B cell (primary cell): ENCODE measurements at regions not wholly inside any gene's neighbourhood (a gene's known extent, or its start where the extent isn't known, plus 50 kb on each side); places are given as distances from the start of the nearest gene placed in this dataset.

ENCODE experiments used
- ATAC-seq: fragments of 200-7000 bp; cut with Tn5 transposase; one replicate; pipeline ENCODE4 v1.10.0; 2021; ENCODE audit warnings: low read depth, mild to moderate bottlenecking, moderate number of reproducible peaks, moderate library complexity
- CTCF ChIA-PET: fragments of 350-600 bp; sonication (Branson Sonifier 250); formaldehyde crosslinking; loops from one replicate; lab custom pipeline; 2021; ENCODE audit warnings: antibody characterized with exemption, inconsistent platforms; lab: Charles Lee
- POLR2A ChIA-PET: fragments of 350-600 bp; sonication (Branson Sonifier 250); formaldehyde crosslinking; loops from one replicate; lab custom pipeline; 2021; ENCODE audit warnings: antibody characterized with exemption; lab: Charles Lee
- DNase-seq: peaks from one replicate; pipeline ENCODE4 v3.0.0; 2013
- H2AFZ ChIP-seq: 2 replicates; pipeline ENCODE4 v1.6.1; 2012; ENCODE audit warnings: mild to moderate bottlenecking, low read depth, low read length; ENCODE audit not compliant: insufficient read depth, poor library complexity, severe bottlenecking
- H3K27ac ChIP-seq, 2 donors: 1 replicate in 1 of 2; 2 replicates in 1 of 2; pipeline ENCODE4 v1.5.1; 2012 to 2013; ENCODE audit warnings: low read length in 2 of 2, mild to moderate bottlenecking in 2 of 2, moderate library complexity in 1 of 2
- H3K27me3 ChIP-seq, 4 experiments: fragments of 200-600 bp in 1 of 4; sonication (generic) in 1 of 4; replicated peaks in 1 of 4; 1 replicate in 2 of 4; 2 replicates in 2 of 4; pipeline versions ENCODE4 v1.6.1 to v1.7.0; 2013 to 2016; ENCODE audit warnings: low read length in 3 of 4, mild to moderate bottlenecking in 2 of 4, mixed read lengths in 1 of 4, moderate library complexity in 1 of 4; ENCODE audit not compliant: insufficient read depth in 4 of 4, control insufficient read depth in 3 of 4; ENCODE audit errors: control extremely low read depth in 1 of 4
- H3K36me3 ChIP-seq, 2 experiments: replicated peaks in 1 of 2; 1 replicate in 1 of 2; 2 replicates in 1 of 2; pipeline versions ENCODE4 v1.6.1 to v1.7.1; 2013; ENCODE audit warnings: low read length in 1 of 2; ENCODE audit not compliant: insufficient read depth in 2 of 2, control insufficient read depth in 1 of 2; ENCODE audit errors: control extremely low read depth in 1 of 2, extremely low read depth in 1 of 2
- H3K4me1 ChIP-seq, 2 donors: fragments of 200-600 bp in 1 of 2; sonication (generic) in 1 of 2; 1 replicate in 1 of 2; 2 replicates in 1 of 2; pipeline versions ENCODE4 v1.5.1 to v1.6.1; 2013 to 2017; ENCODE audit warnings: low read length in 2 of 2; ENCODE audit not compliant: control insufficient read depth in 2 of 2, insufficient read depth in 2 of 2
- H3K4me2 ChIP-seq: replicated peaks from 2 replicates; pipeline ENCODE3; 2012; ENCODE audit warnings: mild to moderate bottlenecking, low read depth, low read length; ENCODE audit not compliant: poor library complexity, severe bottlenecking
- H3K4me3 ChIP-seq, 5 experiments: fragments of 200-600 bp in 1 of 5; sonication (generic) in 1 of 5; 1 replicate in 3 of 5; 2 replicates in 2 of 5; pipeline versions ENCODE4 v1.5.1 to v1.7.0; 2011 to 2016; ENCODE audit warnings: low read length in 4 of 5, mild to moderate bottlenecking in 4 of 5, low read depth in 2 of 5, control low read depth in 1 of 5, moderate library complexity in 1 of 5; ENCODE audit not compliant: insufficient read depth in 1 of 5; ENCODE audit errors: control extremely low read depth in 1 of 5, extremely low read depth in 1 of 5
- H3K79me2 ChIP-seq: fragments of 200-600 bp; sonication (generic); one replicate; pipeline ENCODE4 v1.6.0; 2016; ENCODE audit warnings: low read length; ENCODE audit not compliant: control insufficient read depth, insufficient read depth
- H3K9ac ChIP-seq: fragments of 200-600 bp; sonication (generic); 2 replicates; pipeline ENCODE4 v1.6.1; 2017; ENCODE audit warnings: mild to moderate bottlenecking, low read length, moderate library complexity
- H3K9me3 ChIP-seq, 3 donors: one replicate each; pipeline versions ENCODE4 v1.6.1 to v1.7.1; 2013; ENCODE audit warnings: low read length in 2 of 3; ENCODE audit not compliant: control insufficient read depth in 2 of 3, insufficient read depth in 1 of 3; ENCODE audit errors: control extremely low read depth in 1 of 3
- H4K20me1 ChIP-seq: 2 replicates; pipeline ENCODE4 v1.6.0; 2012; ENCODE audit warnings: mild to moderate bottlenecking, low read length; ENCODE audit not compliant: insufficient read depth, control insufficient read depth, poor library complexity, severe bottlenecking
- H3K27ac Mint-ChIP-seq: one replicate; pipeline ENCODE4 v1.8.0; 2021; ENCODE audit warnings: mixed read lengths
- H3K27me3 Mint-ChIP-seq: one replicate; pipeline ENCODE4 v1.8.0; 2021; ENCODE audit warnings: mixed read lengths
- H3K4me1 Mint-ChIP-seq: one replicate; pipeline ENCODE4 v1.8.0; 2021; ENCODE audit warnings: mixed read lengths
- H3K4me3 Mint-ChIP-seq: one replicate; pipeline ENCODE4 v1.8.0; 2021; ENCODE audit warnings: mixed read lengths
- H3K9me3 Mint-ChIP-seq: one replicate; pipeline ENCODE4 v1.8.0; 2022; ENCODE audit warnings: mixed read lengths; ENCODE audit not compliant: insufficient read depth
- EZH2 ChIP-seq: IDR thresholded peaks from 2 replicates; pipeline ENCODE4 v1.6.1; 2012; ENCODE audit warnings: borderline replicate concordance, low read depth, mild to moderate bottlenecking, moderate library complexity, low read length; ENCODE audit not compliant: insufficient read depth, poor library complexity, severe bottlenecking
- WGBS: methylation state at CpG from one replicate; pipeline ENCODE4 v1.1.5; 2013; ENCODE audit warnings: missing lambda C conversion rate; ENCODE audit not compliant: insufficient coverage; 5-methylcytosine and 5-hydroxymethylcytosine counted together
- intact Hi-C: fragments of 100-400 bp; cut with micrococcal nuclease; formaldehyde crosslinking; loops from one replicate; pipeline ENCODE4 v1.10.0; 2022
- TF ChIP-seq, protein P1 (sequence below): fragments of 200-600 bp; IDR thresholded peaks from one replicate; pipeline ENCODE4 v1.8.0; 2022; ENCODE audit warnings: antibody characterized with exemption, mild to moderate bottlenecking

DNA sequence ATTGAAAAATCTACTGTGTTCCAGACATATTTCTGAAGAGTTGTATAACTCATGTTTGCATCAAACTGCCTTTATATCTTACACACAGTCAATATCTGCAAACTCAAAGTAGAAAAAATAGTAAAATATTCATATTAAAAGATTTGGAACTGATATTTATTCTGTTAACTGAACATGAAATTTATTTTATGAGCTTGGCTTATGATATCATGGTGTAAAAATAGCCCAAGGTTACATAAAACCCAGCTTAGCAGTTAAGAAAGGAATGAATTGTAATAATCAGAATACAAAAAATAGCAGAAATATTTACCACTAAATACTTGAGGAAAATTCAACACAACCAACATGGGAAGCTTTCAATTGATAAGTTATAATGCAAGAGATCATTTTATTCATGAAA lies 367.9 kb downstream of the FLRT2 start:
- H3K27me3 ChIP-seq: no peaks in the 10 kb centered on the region
- H3K9me3 ChIP-seq: no peaks in the 10 kb centered on the region
- DNase-seq (no peak), ATAC-seq (no peak)
- Mint-ChIP-seq H3K4me1 (no peaks in the 10 kb centered on the region), H3K9me3 (no peaks in the 10 kb centered on the region), H3K4me3 (no peak overlapping the region), H3K27me3 (no peaks in the 10 kb centered on the region), H3K27ac (no peak overlapping the region)
- no peak overlapping the region for H3K27ac ChIP-seq
- intact Hi-C loops: no loop called here
- no peak overlapping the region for H2AFZ ChIP-seq
- ChIA-PET POLR2A (no interaction called here), CTCF (no interaction called here)
- no peaks in the 10 kb centered on the region for H3K36me3 ChIP-seq
- H3K79me2 ChIP-seq: no peaks in the 10 kb centered on the region
- H3K4me3 ChIP-seq: no peak overlapping the region
- no peak overlapping the region for H3K4me2 ChIP-seq
- no peak for TF ChIP-seq EZH2
- TF ChIP-seq, protein P1, sequence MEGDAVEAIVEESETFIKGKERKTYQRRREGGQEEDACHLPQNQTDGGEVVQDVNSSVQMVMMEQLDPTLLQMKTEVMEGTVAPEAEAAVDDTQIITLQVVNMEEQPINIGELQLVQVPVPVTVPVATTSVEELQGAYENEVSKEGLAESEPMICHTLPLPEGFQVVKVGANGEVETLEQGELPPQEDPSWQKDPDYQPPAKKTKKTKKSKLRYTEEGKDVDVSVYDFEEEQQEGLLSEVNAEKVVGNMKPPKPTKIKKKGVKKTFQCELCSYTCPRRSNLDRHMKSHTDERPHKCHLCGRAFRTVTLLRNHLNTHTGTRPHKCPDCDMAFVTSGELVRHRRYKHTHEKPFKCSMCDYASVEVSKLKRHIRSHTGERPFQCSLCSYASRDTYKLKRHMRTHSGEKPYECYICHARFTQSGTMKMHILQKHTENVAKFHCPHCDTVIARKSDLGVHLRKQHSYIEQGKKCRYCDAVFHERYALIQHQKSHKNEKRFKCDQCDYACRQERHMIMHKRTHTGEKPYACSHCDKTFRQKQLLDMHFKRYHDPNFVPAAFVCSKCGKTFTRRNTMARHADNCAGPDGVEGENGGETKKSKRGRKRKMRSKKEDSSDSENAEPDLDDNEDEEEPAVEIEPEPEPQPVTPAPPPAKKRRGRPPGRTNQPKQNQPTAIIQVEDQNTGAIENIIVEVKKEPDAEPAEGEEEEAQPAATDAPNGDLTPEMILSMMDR: no peak
- H3K4me1 ChIP-seq: no peaks in the 10 kb centered on the region
- H3K9ac ChIP-seq: no peak overlapping the region
- H4K20me1 ChIP-seq: no peaks in the 10 kb centered on the region

DNA sequence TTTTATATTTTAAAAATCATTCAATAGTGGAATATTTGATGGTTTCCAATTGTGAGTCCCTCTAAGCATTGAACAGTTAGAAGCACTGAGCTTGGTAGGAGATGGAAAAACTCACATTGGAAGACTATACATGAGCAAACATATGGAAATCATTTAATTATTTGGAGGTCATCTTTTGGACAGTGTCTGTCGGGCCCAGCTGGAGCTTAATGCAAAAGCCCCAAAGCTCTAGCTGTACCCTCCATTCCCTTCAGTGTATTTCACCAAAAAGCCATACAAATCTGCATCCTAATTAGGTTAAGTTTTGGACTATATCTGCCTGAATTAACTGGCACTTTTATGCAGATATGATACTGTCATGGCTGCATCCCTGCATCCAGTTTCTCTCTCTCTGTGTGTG lies 365.7 kb downstream of the FLRT2 start:
- WGBS: no CpG with 5 or more reads among the region's 1 CpG
- H3K27me3 Mint-ChIP-seq: no peaks in the 10 kb centered on the region
- ChIA-PET CTCF (no interaction called here), POLR2A (no interaction called here)
- Histone ChIP-seq H3K79me2 (no peaks in the 10 kb centered on the region), H3K4me1 (no peaks in the 10 kb centered on the region), H3K27ac (no peak overlapping the region), H4K20me1 (no peaks in the 10 kb centered on the region), H3K4me2 (no peak overlapping the region), H3K27me3 (no peaks in the 10 kb centered on the region), H3K9me3 (no peaks in the 10 kb centered on the region), H3K36me3 (no peaks in the 10 kb centered on the region), H3K4me3 (no peak overlapping the region), H2AFZ (no peak overlapping the region), H3K9ac (no peak overlapping the region)
- H3K4me3 Mint-ChIP-seq: no peak overlapping the region
- TF ChIP-seq, protein P1: no peak
- no peak for TF ChIP-seq EZH2
- intact Hi-C loops: no loop called here
- ATAC-seq: no peak
- no peaks in the 10 kb centered on the region for H3K9me3 Mint-ChIP-seq
- DNase-seq: no peak
- H3K27ac Mint-ChIP-seq: no peak overlapping the region
- no peaks in the 10 kb centered on the region for H3K4me1 Mint-ChIP-seq
